ENCODE measurements at regions not wholly inside any gene's neighbourhood (a gene's known extent, or its start where the extent isn't known, plus 50 kb on each side); places are given as distances from the start of the nearest gene placed in this dataset.

DNA sequence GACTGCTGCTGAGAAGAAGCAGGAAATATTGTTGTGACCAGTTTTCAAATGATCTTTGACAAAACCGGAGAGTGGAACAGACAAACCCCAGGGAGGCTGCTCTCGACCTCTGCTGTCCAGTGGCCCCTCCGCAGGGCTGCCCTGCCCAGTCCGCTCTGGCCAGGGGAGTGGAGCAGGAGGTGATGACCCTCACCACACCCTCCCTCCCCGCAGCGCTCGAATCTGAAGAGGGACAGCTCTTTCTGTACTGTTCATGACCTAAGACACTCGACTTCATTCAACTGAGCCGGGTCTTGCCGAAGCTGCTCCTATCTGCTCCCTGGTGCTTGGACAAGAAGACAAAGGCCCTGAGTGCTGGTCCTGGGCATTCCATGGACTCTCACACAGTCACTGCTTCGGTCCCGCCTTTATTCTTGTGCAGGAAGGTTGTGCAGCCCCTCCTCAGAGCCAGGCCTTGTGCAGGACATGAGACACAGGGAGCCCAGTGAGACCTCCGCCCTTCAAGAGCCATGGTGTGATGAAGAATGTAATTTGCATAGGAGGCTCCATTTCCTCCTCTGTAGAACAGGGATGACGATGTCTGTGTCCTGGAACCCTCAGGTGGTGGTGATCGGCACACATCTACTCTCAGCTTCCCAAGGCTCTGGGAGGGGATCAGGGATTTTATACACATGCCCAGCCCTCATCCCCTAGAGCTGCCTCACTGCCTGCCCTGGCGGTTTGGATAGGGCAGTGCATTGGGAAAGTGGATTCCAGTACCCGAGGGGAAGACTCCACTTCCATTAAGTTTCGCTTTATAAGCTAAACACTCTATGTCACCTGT, 97.1 kb upstream of the PRR20G start:
- Histone ChIP-seq H2AFZ (ENCODE audit: low read depth, low read length) (no peak overlapping the region), H3K4me1 (ENCODE audit: insufficient read depth, low read length) (no peaks in the 10 kb centered on the region), H3K9ac (ENCODE audit: low read length) (no peak overlapping the region), H3K36me3 (ENCODE audit: insufficient read depth, low read length) (no peaks in the 10 kb centered on the region), H3K27me3 (ENCODE audit: insufficient read depth, low read length) (peaks cover 4% of the 10 kb centered on the region), H3K4me3 (ENCODE audit: insufficient read depth, low read depth, low read length) (no peak overlapping the region), H3K27ac (ENCODE audit: low read depth, low read length) (no peak overlapping the region), H4K20me1 (ENCODE audit: insufficient read depth, low read length) (no peaks in the 10 kb centered on the region), H3K9me3 (ENCODE audit: insufficient read depth, low read depth, low read length) (peaks cover 2% of the 10 kb centered on the region), H3K4me2 (ENCODE audit: low read length) (no peak overlapping the region), H3K79me2 (ENCODE audit: insufficient read depth, low read length) (no peaks in the 10 kb centered on the region)
- Mint-ChIP-seq H3K4me1 (ENCODE audit: low read depth, unreplicated experiment) (peaks cover 8% of the 10 kb centered on the region), H3K4me3 (ENCODE audit: unreplicated experiment) (no peak overlapping the region), H3K36me3 (ENCODE audit: low read depth, unreplicated experiment) (no peaks in the 10 kb centered on the region), H3K27me3 (ENCODE audit: low read depth, unreplicated experiment) (peaks cover 27% of the 10 kb centered on the region), H3K27ac (ENCODE audit: unreplicated experiment) (no peak overlapping the region), H3K9me3 (ENCODE audit: unreplicated experiment) (peaks cover 25% of the 10 kb centered on the region)
- DNase-seq (ENCODE audit: low read depth), result no peak
- no peak for FAIRE-seq
- TF ChIP-seq, protein P1, sequence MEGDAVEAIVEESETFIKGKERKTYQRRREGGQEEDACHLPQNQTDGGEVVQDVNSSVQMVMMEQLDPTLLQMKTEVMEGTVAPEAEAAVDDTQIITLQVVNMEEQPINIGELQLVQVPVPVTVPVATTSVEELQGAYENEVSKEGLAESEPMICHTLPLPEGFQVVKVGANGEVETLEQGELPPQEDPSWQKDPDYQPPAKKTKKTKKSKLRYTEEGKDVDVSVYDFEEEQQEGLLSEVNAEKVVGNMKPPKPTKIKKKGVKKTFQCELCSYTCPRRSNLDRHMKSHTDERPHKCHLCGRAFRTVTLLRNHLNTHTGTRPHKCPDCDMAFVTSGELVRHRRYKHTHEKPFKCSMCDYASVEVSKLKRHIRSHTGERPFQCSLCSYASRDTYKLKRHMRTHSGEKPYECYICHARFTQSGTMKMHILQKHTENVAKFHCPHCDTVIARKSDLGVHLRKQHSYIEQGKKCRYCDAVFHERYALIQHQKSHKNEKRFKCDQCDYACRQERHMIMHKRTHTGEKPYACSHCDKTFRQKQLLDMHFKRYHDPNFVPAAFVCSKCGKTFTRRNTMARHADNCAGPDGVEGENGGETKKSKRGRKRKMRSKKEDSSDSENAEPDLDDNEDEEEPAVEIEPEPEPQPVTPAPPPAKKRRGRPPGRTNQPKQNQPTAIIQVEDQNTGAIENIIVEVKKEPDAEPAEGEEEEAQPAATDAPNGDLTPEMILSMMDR (IDR thresholded peaks at IDR 0.05; ENCODE audit: insufficient read depth, low read depth, low read length), result no peak
- TF ChIP-seq EZH2 (IDR thresholded peaks at IDR 0.05; ENCODE audit: insufficient read depth, low read length), result no peak

DNA sequence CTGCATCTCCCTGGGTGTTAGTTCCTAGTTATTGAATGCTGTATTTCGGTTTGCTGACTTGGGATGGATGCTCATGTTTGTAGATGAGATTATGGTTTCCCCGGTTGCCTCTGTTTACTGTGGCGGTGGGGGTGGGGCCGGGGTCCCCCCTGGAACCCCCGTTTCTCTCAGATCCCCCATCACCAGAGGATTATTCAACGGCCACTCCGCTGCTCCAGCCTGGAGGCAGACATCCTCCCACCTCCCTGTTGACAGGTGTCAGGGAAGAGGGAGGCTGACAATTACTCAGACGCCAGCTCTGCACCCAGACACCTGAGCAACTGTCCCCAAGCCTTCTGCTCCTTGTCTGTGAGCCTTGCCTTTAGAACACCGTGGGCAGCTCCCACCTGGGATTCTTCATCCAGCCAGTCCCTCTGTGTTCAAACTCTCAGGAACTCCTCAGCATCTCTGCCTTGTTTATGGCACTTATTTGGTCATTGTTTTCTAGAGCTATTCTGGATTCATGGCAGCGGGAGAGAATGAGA, 95.9 kb upstream of the PRR20G start:
- Mint-ChIP-seq H3K4me1 (ENCODE audit: low read depth, unreplicated experiment) (no peaks in the 10 kb centered on the region), H3K27me3 (ENCODE audit: low read depth, unreplicated experiment) (peaks cover 25% of the 10 kb centered on the region), H3K4me3 (ENCODE audit: unreplicated experiment) (no peak overlapping the region), H3K9me3 (ENCODE audit: unreplicated experiment) (peaks cover 25% of the 10 kb centered on the region), H3K36me3 (ENCODE audit: low read depth, unreplicated experiment) (no peaks in the 10 kb centered on the region), H3K27ac (ENCODE audit: unreplicated experiment) (no peak overlapping the region)
- no peaks in the 10 kb centered on the region for H3K4me1 ChIP-seq (ENCODE audit: insufficient read depth, low read length)
- DNase-seq (ENCODE audit: low read depth) (no peak), FAIRE-seq (no peak)
- no peak overlapping the region for H3K27ac ChIP-seq (ENCODE audit: low read depth, low read length)
- H2AFZ ChIP-seq (ENCODE audit: low read depth, low read length), result no peak overlapping the region
- peaks cover 2% of the 10 kb centered on the region for H3K9me3 ChIP-seq (ENCODE audit: insufficient read depth, low read depth, low read length)
- H3K9ac ChIP-seq (ENCODE audit: low read length), result no peak overlapping the region
- no peaks in the 10 kb centered on the region for H3K36me3 ChIP-seq (ENCODE audit: insufficient read depth, low read length)
- no peaks in the 10 kb centered on the region for H3K79me2 ChIP-seq (ENCODE audit: insufficient read depth, low read length)
- no peak overlapping the region for H3K4me3 ChIP-seq (ENCODE audit: insufficient read depth, low read depth, low read length)
- no peaks in the 10 kb centered on the region for H4K20me1 ChIP-seq (ENCODE audit: insufficient read depth, low read length)
- H3K27me3 ChIP-seq (ENCODE audit: insufficient read depth, low read length), result peaks cover 4% of the 10 kb centered on the region
- no peak overlapping the region for H3K4me2 ChIP-seq (ENCODE audit: low read length)
- TF ChIP-seq, protein P1 (IDR thresholded peaks at IDR 0.05; ENCODE audit: insufficient read depth, low read depth, low read length), result no peak
- no peak for TF ChIP-seq EZH2 (IDR thresholded peaks at IDR 0.05; ENCODE audit: insufficient read depth, low read length)
